GM12892 (cell line): ENCODE measurements at regions not wholly inside any gene's neighbourhood (a gene's known extent, or its start where the extent isn't known, plus 50 kb on each side); places are given as distances from the start of the nearest gene placed in this dataset.

ENCODE experiments used
- POLR2A ChIP-seq: IDR thresholded peaks from 2 replicates; pipeline ENCODE4 v1.6.1; 2011; ENCODE audit warnings: low read depth, low read length, control low read depth
- POLR2AphosphoS5 ChIP-seq: IDR thresholded peaks from 2 replicates; pipeline ENCODE4 v1.6.1; 2011; ENCODE audit warnings: low read depth, low read length, control low read depth
- TAF1 ChIP-seq: IDR thresholded peaks from 2 replicates; pipeline ENCODE4 v1.6.1; 2011; ENCODE audit warnings: low read depth, mild to moderate bottlenecking, control low read depth, low read length, borderline replicate concordance

- TF ChIP-seq POLR2A: no peak
- TF ChIP-seq POLR2AphosphoS5: no peak
- TF ChIP-seq TAF1: no peak
Measured at GRCh38 chrX:45843518-45843917, 642.8 kb upstream of the DIPK2B start.
